GM12891 (cell line): ENCODE measurements at regions not wholly inside any gene's neighbourhood (a gene's known extent, or its start where the extent isn't known, plus 50 kb on each side); places are given as distances from the start of the nearest gene placed in this dataset.

ENCODE experiments used
- POLR2A ChIP-seq: IDR thresholded peaks from 2 replicates; pipeline ENCODE4 v1.6.1; 2011; ENCODE audit warnings: low read depth, low read length, control low read depth
- POLR2AphosphoS5 ChIP-seq: IDR thresholded peaks from 2 replicates; pipeline ENCODE4 v1.6.1; 2011; ENCODE audit warnings: low read depth, low read length, control low read depth
- POU2F2 ChIP-seq: IDR thresholded peaks from 2 replicates; pipeline ENCODE4 v1.6.1; 2011; ENCODE audit warnings: low read depth, mild to moderate bottlenecking, control low read depth, low read length, moderate library complexity
- SPI1 ChIP-seq: IDR thresholded peaks from 2 replicates; pipeline ENCODE4 v1.6.1; 2011; ENCODE audit warnings: low read depth, low read length, control low read depth
- TAF1 ChIP-seq: IDR thresholded peaks from 2 replicates; pipeline ENCODE4 v1.6.1; 2011; ENCODE audit warnings: low read depth, low read length, control low read depth

DNA sequence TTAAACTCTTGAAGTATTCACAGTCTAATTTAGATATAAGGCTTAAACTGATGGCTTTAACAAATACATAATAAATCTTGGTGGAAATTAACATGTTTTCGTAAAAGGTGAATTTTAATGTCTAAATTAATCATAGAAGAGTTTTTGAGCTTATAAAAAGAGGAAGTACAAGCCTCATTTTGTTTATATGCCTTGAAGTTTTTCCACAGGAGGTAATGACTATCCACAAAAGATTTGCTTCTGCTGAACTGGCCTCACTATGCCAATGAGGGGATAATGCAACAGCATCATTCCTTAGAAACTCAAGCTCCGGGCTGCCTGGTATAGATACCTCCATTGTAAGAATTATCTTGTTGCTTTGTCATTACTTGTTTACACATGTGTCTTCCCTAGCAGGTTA lies 175.6 kb downstream of the DUSP6 start:
- TF ChIP-seq POLR2A (no peak), POLR2AphosphoS5 (no peak), TAF1 (no peak), SPI1 (no peak), POU2F2 (no peak)
